ENCODE measurements at regions not wholly inside any gene's neighbourhood (a gene's known extent, or its start where the extent isn't known, plus 50 kb on each side); places are given as distances from the start of the nearest gene placed in this dataset.

DNA sequence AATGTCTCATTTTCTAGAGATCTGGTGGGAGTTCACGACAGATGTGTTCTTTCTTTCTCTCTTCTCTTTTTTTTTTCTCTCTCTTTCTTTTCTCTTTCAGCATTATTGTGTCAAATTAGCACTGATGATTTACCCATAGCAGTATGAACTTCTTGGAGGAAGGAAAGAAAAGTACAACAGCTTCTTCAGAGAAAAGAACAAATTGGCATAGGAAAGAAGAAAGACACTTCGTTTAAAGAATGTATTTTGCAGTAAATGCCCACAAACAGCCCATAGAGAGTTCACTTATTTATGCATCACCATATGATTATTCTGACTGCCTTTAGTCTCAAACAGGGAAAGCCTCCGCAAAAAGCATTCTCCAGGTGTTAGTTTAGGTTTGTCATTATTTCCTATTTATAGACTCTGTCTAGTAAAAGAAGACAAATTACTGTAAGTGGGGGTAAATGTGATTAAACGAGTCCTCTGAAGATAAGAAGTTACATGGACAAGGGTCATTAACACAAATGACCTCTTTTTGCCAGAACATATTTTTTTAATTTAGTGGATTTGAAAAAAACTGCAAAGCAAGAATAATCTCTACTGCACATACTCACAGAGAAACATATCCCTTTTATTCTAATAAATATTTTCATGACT is 68.0 kb downstream of the POU5F2 start:
- Histone ChIP-seq H3K9me3 (ENCODE audit: low read depth) (no peaks in the 10 kb centered on the region), H3K4me2 (no peak overlapping the region), H2AFZ (no peak overlapping the region), H4K20me1 (ENCODE audit: insufficient read depth, poor library complexity, severe bottlenecking) (no peaks in the 10 kb centered on the region), H3K4me1 (ENCODE audit: insufficient read depth) (peaks cover 7% of the 10 kb centered on the region), H3K9me2 (replicated peaks; ENCODE audit: insufficient read depth) (no peaks in the 10 kb centered on the region), H3K4me3 (no peak overlapping the region), H3K36me3 (replicated peaks; ENCODE audit: insufficient read depth, low read depth) (no peaks in the 10 kb centered on the region), H3K27ac (no peak overlapping the region), H3K79me2 (no peaks in the 10 kb centered on the region), H3K27me3 (no peaks in the 10 kb centered on the region)
- 51% methylated on average over 4 of the region's 4 CpGs for WGBS (ENCODE audit: low lambda C conversion rate, missing lambda C conversion rate)
- no peak for TF ChIP-seq EZH2 (IDR thresholded peaks at IDR 0.05; ENCODE audit: borderline replicate concordance)
- TF ChIP-seq, protein P1, sequence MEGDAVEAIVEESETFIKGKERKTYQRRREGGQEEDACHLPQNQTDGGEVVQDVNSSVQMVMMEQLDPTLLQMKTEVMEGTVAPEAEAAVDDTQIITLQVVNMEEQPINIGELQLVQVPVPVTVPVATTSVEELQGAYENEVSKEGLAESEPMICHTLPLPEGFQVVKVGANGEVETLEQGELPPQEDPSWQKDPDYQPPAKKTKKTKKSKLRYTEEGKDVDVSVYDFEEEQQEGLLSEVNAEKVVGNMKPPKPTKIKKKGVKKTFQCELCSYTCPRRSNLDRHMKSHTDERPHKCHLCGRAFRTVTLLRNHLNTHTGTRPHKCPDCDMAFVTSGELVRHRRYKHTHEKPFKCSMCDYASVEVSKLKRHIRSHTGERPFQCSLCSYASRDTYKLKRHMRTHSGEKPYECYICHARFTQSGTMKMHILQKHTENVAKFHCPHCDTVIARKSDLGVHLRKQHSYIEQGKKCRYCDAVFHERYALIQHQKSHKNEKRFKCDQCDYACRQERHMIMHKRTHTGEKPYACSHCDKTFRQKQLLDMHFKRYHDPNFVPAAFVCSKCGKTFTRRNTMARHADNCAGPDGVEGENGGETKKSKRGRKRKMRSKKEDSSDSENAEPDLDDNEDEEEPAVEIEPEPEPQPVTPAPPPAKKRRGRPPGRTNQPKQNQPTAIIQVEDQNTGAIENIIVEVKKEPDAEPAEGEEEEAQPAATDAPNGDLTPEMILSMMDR (IDR thresholded peaks at IDR 0.05; ENCODE audit: poor library complexity): no peak
- no peak for DNase-seq (ENCODE audit: low spot score)

DNA sequence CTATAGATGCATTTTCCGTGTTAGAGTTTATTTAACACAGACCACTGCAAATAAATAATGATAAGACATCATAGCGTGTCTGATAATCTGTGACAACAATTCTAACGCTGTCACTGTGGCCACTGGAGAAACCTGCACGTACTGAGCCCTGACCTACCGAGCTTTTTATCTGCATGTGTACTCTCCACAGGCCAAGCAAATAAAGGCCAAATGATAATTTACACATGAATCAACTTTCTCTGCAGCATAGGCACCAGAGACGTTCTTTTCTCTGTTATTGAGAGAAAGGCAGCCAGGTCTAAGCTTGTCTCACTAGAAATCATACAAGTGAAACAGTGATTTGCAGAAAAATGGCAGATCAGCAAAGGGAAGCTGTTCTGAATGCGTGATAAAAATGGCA is 75.8 kb downstream of the POU5F2 start:
- no peak overlapping the region for H2AFZ ChIP-seq
- no peak overlapping the region for H3K27ac ChIP-seq
- H3K4me1 ChIP-seq (ENCODE audit: insufficient read depth): no peaks in the 10 kb centered on the region
- H4K20me1 ChIP-seq (ENCODE audit: insufficient read depth, poor library complexity, severe bottlenecking): no peaks in the 10 kb centered on the region
- H3K4me2 ChIP-seq: peak overlapping the region; percentile 15
- WGBS (ENCODE audit: low lambda C conversion rate, missing lambda C conversion rate): 39% methylated on average over 7 of the region's 7 CpGs
- no peak for DNase-seq (ENCODE audit: low spot score)
- H3K9me3 ChIP-seq (ENCODE audit: low read depth): no peaks in the 10 kb centered on the region
- H3K36me3 ChIP-seq (replicated peaks; ENCODE audit: insufficient read depth, low read depth): no peaks in the 10 kb centered on the region
- no peak overlapping the region for H3K4me3 ChIP-seq
- TF ChIP-seq, protein P1 (IDR thresholded peaks at IDR 0.05; ENCODE audit: poor library complexity): no peak
- no peak for TF ChIP-seq EZH2phosphoT487 (IDR thresholded peaks at IDR 0.05; ENCODE audit: low read depth, severe bottlenecking, unreplicated experiment)
- no peaks in the 10 kb centered on the region for H3K9me2 ChIP-seq (replicated peaks; ENCODE audit: insufficient read depth)
- no peaks in the 10 kb centered on the region for H3K27me3 ChIP-seq
- H3K79me2 ChIP-seq: no peaks in the 10 kb centered on the region

DNA sequence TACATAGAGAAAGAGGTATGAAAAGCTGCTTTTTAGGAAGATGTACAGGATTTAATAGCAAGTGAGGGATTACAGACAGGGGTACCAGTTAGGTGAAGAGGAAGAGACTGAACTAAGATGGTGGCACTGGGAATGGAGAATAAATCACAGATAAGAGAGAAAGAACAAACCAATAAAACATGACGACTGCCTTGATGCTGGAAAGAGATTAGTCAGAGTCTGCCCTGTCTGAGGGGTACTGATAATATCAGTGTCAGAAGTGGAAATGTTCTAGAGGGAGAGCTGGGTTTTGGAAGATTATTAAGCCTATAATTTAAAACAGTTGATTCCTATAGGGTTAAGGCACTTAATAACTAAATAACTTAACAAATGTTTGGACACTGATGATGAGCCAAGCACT is 77.7 kb downstream of the NR2F1 start:
- Histone ChIP-seq H3K4me2 (no peak overlapping the region), H3K79me2 (no peaks in the 10 kb centered on the region), H3K9me2 (replicated peaks; ENCODE audit: insufficient read depth) (no peaks in the 10 kb centered on the region), H3K4me3 (no peak overlapping the region), H3K36me3 (replicated peaks; ENCODE audit: insufficient read depth, low read depth) (no peaks in the 10 kb centered on the region), H2AFZ (no peak overlapping the region), H3K27ac (no peak overlapping the region), H3K9me3 (ENCODE audit: low read depth) (no peaks in the 10 kb centered on the region), H3K4me1 (ENCODE audit: insufficient read depth) (no peaks in the 10 kb centered on the region), H4K20me1 (ENCODE audit: insufficient read depth, poor library complexity, severe bottlenecking) (no peaks in the 10 kb centered on the region), H3K27me3 (no peaks in the 10 kb centered on the region)
- 27% methylated on average over 1 of the region's 1 CpG for WGBS (ENCODE audit: low lambda C conversion rate, missing lambda C conversion rate)
- TF ChIP-seq EZH2 (IDR thresholded peaks at IDR 0.05; ENCODE audit: borderline replicate concordance) (no peak), EZH2phosphoT487 (IDR thresholded peaks at IDR 0.05; ENCODE audit: low read depth, severe bottlenecking, unreplicated experiment) (no peak)
- TF ChIP-seq, protein P1 (IDR thresholded peaks at IDR 0.05; ENCODE audit: poor library complexity): no peak
- DNase-seq (ENCODE audit: low spot score): no peak

DNA sequence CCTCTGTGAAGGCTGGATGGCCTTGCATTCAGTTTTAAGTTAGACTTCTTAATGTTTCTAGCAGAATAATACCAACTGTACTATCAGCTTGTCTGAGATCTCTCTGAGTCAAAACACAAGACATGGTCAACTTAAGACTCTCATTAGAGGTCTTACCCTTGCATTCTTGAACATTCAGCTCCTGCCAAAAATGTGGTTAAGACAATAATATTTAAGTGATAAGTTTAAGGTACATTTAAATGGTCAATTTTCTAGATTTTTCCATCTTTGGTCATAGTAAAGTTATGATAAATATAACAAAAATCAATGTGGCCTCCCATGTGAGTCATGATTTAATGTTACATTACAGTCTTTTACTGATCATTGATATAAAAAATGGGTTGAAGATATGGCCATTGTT is 75.0 kb downstream of the NR2F1 start:
- no peak for TF ChIP-seq EZH2phosphoT487 (IDR thresholded peaks at IDR 0.05; ENCODE audit: low read depth, severe bottlenecking, unreplicated experiment)
- no peak for TF ChIP-seq EZH2 (IDR thresholded peaks at IDR 0.05; ENCODE audit: borderline replicate concordance)

More for the DNA sequence above, 75.0 kb downstream of the NR2F1 start:
- Histone ChIP-seq H3K27ac (no peak overlapping the region), H3K27me3 (no peaks in the 10 kb centered on the region), H3K79me2 (no peaks in the 10 kb centered on the region), H3K36me3 (replicated peaks; ENCODE audit: insufficient read depth, low read depth) (no peaks in the 10 kb centered on the region), H3K9me2 (replicated peaks; ENCODE audit: insufficient read depth) (peaks cover 3% of the 10 kb centered on the region), H3K4me3 (no peak overlapping the region), H3K4me2 (no peak overlapping the region), H4K20me1 (ENCODE audit: insufficient read depth, poor library complexity, severe bottlenecking) (no peaks in the 10 kb centered on the region), H3K4me1 (ENCODE audit: insufficient read depth) (no peaks in the 10 kb centered on the region), H2AFZ (no peak overlapping the region), H3K9me3 (ENCODE audit: low read depth) (no peaks in the 10 kb centered on the region)
- DNase-seq (ENCODE audit: low spot score): no peak

All from hepatocyte (in vitro differentiated cells).